ENCODE measurements at regions not wholly inside any gene's neighbourhood (a gene's known extent, or its start where the extent isn't known, plus 50 kb on each side); places are given as distances from the start of the nearest gene placed in this dataset.

GRCh38 chr3:177842302-177842701 is 645.0 kb upstream of the TBL1XR1 start:
- H3K14ac ChIP-seq (ENCODE audit: insufficient read length): no peak overlapping the region
- H3K27ac ChIP-seq (ENCODE audit: low read depth, low read length): no peak overlapping the region
- 95% methylated on average over 1 of the region's 1 CpG; no CpG with 5 or more reads in 1 of the 2 experiments for WGBS, 2 experiments (ENCODE audit: extremely low coverage in 1 of 2, insufficient coverage in 1 of 2, insufficient read length in 1 of 2, insufficient replicate concordance in 2 of 2, low coverage in 1 of 2, low lambda C conversion rate in 2 of 2, missing lambda C conversion rate in 1 of 2)
- POLR2A ChIA-PET (ENCODE audit: partially characterized antibody): no interaction called here
- H3K4me2 ChIP-seq (ENCODE audit: insufficient read depth in 1 of 2, low read depth in 2 of 2, low read length in 2 of 2): no peak overlapping the region
- CTCF ChIA-PET (ENCODE audit: partially characterized antibody): no interaction called here
- no peak overlapping the region for H2BK20ac ChIP-seq (ENCODE audit: low read length)
- H3K4ac ChIP-seq (replicated peaks; ENCODE audit: insufficient read length, low read depth, low read length): no peak overlapping the region
- H3K79me2 ChIP-seq (ENCODE audit: control insufficient read depth in 1 of 2, insufficient read depth in 2 of 2, low read length in 2 of 2): no peaks in the 10 kb centered on the region
- no peak overlapping the region for H4K8ac ChIP-seq (ENCODE audit: extremely low read depth, insufficient read depth, low read length)
- H2BK12ac ChIP-seq (ENCODE audit: low read depth, low read length): no peak overlapping the region
- H4K5ac ChIP-seq (ENCODE audit: insufficient read length, low read depth, low read length): no peak overlapping the region
- no peak overlapping the region for H2AK5ac ChIP-seq (ENCODE audit: low read depth, low read length)
- H4K91ac ChIP-seq (replicated peaks; ENCODE audit: insufficient read length, low read length): no peak overlapping the region
- H2BK15ac ChIP-seq (ENCODE audit: low read length): no peak overlapping the region
- no peaks in the 10 kb centered on the region for H3K79me1 ChIP-seq (ENCODE audit: low read depth, low read length)
- no peak overlapping the region for H3K9ac ChIP-seq (replicated peaks in 1 of 4; ENCODE audit: extremely low read depth in 1 of 4, low read depth in 3 of 4, low read length in 3 of 4)
- no peak overlapping the region for H3K23ac ChIP-seq (ENCODE audit: insufficient read length)
- no peaks in the 10 kb centered on the region for H3K23me2 ChIP-seq (ENCODE audit: low read depth, low read length)
- no peak overlapping the region for H3K56ac ChIP-seq (replicated peaks; ENCODE audit: insufficient read length, low read depth, low read length)
- no peak for DNase-seq (ENCODE audit: low read depth in 1 of 2, low spot score in 2 of 2)
- no peaks in the 10 kb centered on the region for H3K27me3 ChIP-seq (replicated peaks in 1 of 4; ENCODE audit: control insufficient read depth in 3 of 4, extremely low read depth in 1 of 4, insufficient read depth in 3 of 4, low read length in 3 of 4)
- H3K18ac ChIP-seq (ENCODE audit: extremely low read depth, low read length): no peak overlapping the region
- H3K4me3 ChIP-seq (ENCODE audit: extremely low read depth in 1 of 4, insufficient read depth in 2 of 4, low read depth in 3 of 4, low read length in 4 of 4): no peak overlapping the region
- no peaks in the 10 kb centered on the region for H4K20me1 ChIP-seq (replicated peaks in 1 of 2; ENCODE audit: control insufficient read depth in 1 of 2, insufficient read depth in 2 of 2, low read length in 2 of 2)
- no peaks in the 10 kb centered on the region for H3K36me3 ChIP-seq (ENCODE audit: control insufficient read depth in 2 of 4, insufficient read depth in 4 of 4, low read length in 3 of 4)
- no peak for FAIRE-seq
- H2BK5ac ChIP-seq (ENCODE audit: low read depth, low read length): no peak overlapping the region
- no peak overlapping the region for H2BK120ac ChIP-seq (replicated peaks; ENCODE audit: low read depth, low read length)
- H3K4me1 ChIP-seq (replicated peaks in 1 of 4; ENCODE audit: control insufficient read depth in 3 of 4, insufficient read depth in 4 of 4, low read length in 3 of 4): no peaks in the 10 kb centered on the region; a peak in 1 of 7 replicates
- no peaks in the 10 kb centered on the region for H3K9me3 ChIP-seq (ENCODE audit: insufficient read depth in 2 of 2, low read depth in 1 of 2, low read length in 1 of 2)
- no peak overlapping the region for H2AFZ ChIP-seq (ENCODE audit: low read length)
- TF ChIP-seq ASH2L (IDR thresholded peaks at IDR 0.05; ENCODE audit: low read length) (no peak), POLR2A (IDR thresholded peaks at IDR 0.05; ENCODE audit: control extremely low read depth in 1 of 2, low read depth in 2 of 2, low read length in 2 of 2) (no peak)
